ENCODE measurements at regions not wholly inside any gene's neighbourhood (a gene's known extent, or its start where the extent isn't known, plus 50 kb on each side); places are given as distances from the start of the nearest gene placed in this dataset.

DNA sequence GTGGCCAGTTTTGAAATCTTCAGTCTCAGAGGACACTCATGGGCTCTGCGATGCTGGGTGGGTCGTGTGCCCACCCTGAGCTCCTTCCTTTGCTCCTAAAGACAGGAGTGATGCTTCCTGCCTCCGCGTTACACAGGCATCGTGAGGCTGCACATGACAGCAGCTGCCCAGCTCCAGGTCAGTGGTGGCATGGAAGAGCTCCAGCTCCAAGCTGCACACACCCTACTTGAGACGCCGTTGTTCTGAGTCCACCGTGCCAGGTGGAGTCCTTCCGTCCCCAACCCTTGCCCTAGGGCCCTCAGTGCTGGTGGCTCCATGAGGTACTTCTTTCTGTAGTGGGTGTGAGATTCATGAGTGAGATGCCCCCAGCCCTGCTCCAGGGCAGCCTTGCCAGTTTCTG lies 794.1 kb downstream of the BRD1 start:
- DNase-seq, result no peak

GRCh38 chr22:49032821-49033220 lies 794.9 kb downstream of the BRD1 start:
- no peak for DNase-seq

- no peak for DNase-seq
Measured at GRCh38 chr22:49031746-49032330, 795.8 kb downstream of the BRD1 start.

DNA sequence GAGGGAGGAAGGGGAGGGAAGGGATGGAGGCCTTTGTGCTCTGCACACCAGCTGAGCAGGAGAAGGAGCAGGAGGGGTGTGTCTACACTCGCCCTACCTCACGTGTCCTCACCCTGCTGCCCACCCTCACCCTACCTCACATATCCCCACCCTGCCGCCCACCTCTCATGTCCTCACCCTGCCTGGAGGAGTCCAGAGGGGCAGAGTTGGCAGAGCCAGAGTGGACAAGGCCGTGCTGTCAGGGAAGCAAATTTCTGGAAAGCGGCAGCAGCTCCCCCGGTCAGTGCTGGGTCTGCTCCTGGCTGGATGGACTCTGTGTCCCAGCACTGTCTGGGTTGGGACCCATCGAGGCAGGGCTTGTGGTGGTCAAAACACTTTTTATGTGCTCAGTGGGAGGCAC lies 799.6 kb downstream of the BRD1 start:
- no peak for DNase-seq

GRCh38 chr22:49027368-49027670 lies 800.4 kb downstream of the BRD1 start:
- no peak for DNase-seq

DNA sequence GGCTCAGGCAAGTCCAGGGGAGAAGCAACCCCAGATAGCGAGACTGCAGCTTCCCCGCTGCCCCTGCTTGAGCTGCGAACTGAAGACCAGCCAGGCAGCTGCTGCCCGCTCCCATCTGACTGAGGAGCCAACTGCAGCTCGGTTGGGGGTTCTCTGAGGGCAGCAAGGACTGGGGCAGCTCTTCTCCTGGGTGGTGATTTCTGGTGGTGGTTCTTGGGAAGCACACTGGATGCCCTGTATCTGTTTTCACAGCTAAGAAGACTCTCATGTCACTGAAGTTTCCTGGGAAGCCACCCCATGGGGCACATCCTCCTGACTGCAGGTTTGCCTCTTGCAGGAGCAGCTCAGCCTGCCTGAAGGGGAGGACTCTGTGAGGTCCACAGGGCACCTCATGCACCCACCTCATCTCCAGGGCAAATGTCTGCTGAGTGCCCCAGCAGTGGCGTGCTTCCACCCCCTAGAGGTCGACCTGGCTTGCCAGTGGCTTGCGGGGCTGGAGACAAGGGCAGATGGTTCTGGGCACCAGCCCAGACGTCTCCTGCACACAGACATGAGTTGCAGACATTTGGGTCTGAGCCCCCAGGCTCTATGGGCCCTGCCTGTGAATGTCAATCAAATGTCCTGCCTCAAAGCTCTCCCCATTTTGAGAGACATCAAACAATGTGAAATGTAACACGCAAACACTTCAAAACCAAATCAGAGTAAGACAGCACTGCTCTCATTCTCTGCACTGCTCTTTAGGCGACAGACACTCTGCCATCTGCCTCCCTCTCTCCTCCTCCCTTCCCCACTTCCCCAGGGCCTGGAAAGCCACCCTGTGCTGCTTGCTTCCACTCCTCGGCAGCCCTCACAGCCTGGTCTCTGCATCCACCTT lies 800.9 kb downstream of the BRD1 start:
- no peak for DNase-seq

- DNase-seq, result no peak
Measured at GRCh38 chr22:49025791-49026493, 801.7 kb downstream of the BRD1 start.

GRCh38 chr22:49024775-49025440 lies 802.8 kb downstream of the BRD1 start:
- DNase-seq, result no peak

GRCh38 chr22:49023879-49024774 lies 803.5 kb downstream of the BRD1 start:
- no peak for DNase-seq

DNA sequence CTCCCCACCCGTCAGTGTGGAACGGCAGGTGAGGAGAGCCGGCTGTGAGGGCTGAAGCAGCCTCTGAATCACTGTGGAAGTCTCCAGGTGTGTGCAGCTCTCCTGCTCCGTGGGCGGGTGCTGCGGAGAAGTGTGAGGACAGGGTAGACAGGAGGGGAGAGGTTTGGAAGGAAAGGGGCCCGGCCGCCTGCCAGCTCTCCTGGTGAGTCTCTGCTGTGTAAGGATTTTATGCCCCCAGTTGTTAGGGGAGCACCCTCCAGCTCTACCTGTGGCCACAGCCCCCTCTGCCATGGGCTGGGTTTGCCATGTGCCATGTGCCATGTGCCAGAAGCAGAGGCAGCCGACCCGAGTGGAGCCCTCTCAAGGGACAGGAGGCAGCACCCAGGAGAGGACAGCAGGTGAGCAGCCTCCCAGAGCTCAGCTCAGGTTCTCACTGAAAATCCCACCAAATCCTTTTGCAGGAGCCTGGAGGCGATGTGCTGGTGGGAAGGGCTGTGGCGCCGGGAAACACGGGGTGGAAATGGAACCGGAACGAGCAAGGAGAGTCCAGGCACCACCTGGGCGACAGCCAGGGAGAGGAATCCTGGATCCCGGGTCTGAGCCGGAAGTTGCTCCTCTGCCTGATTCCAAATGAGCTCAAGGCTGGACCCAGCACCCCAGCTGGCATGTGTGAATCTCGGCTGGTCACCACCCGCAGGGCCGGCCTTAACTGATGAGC lies 804.4 kb downstream of the BRD1 start:
- no peak for DNase-seq

DNA sequence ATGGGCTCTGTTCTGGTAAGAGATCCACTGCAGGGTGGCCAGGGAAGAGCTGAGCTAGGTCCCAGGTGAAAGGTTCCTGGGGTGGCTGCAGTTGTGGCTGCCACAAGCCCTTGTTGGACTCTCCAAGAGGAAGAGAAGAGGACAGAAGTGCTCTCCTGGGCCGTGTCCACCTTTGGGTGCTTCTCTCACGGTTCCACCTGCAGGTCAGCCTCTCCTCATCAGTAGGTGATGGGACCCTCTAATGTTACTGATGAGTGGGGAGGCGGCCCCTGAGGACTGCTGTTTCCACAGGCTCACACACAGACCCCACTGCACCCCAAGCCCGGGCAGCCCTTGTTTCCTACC lies 804.9 kb downstream of the BRD1 start:
- DNase-seq, result no peak

- DNase-seq, result no peak
Measured at GRCh38 chr22:49021926-49022815, 805.5 kb downstream of the BRD1 start.

- DNase-seq, result no peak
Measured at GRCh38 chr22:49021131-49021925, 806.3 kb downstream of the BRD1 start.

- no peak for DNase-seq
Measured at GRCh38 chr22:49019737-49020713, 807.6 kb downstream of the BRD1 start.

GRCh38 chr22:49018601-49019000 lies 809.1 kb downstream of the BRD1 start:
- DNase-seq, result no peak

DNA sequence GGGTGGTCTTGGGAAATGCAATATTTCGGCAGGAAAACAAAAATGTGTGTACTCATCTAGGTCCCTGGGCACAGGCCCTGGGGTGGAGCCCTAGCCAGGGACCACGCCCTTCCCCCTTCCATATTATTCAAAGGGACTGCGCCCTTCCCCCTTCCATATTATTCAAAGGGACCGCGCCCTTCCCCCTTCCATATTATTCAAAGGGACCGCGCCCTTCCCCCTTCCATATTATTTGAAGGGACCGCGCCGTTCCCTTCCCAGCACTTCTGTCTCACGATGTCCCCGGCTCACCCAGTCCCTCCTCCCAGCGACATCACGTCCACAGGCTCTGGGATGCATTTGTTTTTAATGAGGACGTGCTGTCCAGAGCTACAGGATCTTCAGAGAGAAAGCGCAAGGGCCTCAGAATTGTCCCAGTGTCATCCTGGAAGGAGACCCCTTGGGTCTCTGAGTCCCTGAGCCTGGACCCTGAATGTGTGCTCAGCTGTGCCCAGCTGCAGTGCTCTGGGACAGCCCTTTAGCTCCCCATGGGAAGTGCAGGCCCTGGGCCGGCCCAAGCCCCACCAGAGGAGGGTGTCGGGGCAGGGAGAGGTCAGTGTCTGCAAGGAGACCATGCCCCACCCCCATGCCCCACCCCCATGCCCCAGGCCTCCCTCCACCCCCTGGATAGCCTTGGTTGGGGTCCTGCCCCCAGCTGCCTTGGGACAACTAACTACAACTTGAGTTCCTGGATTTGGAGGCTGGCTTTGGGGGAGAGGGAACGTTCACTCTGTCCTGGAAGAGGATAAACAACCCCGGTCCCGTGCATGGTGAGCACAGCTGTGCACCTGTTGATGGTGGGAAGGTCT lies 810.0 kb downstream of the BRD1 start:
- no peak for DNase-seq

- DNase-seq, result no peak
Measured at GRCh38 chr22:49016909-49017481, 810.7 kb downstream of the BRD1 start.

Measured in activated T-cell treated with anti-CD3 and anti-CD28 coated beads, Interleukin-2, amount 50 U/mL, for 48 hours (primary cell).